Chondrocyte (in vitro differentiated cells): ENCODE measurements at regions not wholly inside any gene's neighbourhood (a gene's known extent, or its start where the extent isn't known, plus 50 kb on each side); places are given as distances from the start of the nearest gene placed in this dataset.

ENCODE experiments used
- DNase-seq: peaks from one replicate; pipeline ENCODE4 v3.0.0; 2021; ENCODE audit warnings: mixed read lengths, low spot score
- H3K27ac Mint-ChIP-seq: one replicate; pipeline ENCODE4 v1.8.0; 2021; ENCODE audit warnings: mild to moderate bottlenecking, moderate library complexity, mixed read lengths; ENCODE audit not compliant: unreplicated experiment
- H3K27me3 Mint-ChIP-seq: 2 replicates; pipeline ENCODE4 v1.8.0; 2021; ENCODE audit warnings: low read depth, mixed read lengths
- H3K36me3 Mint-ChIP-seq: 2 replicates; pipeline ENCODE4 v1.8.0; 2021; ENCODE audit warnings: low read depth, mixed read lengths
- H3K4me1 Mint-ChIP-seq: 2 replicates; pipeline ENCODE4 v1.8.0; 2021; ENCODE audit warnings: low read depth, mild to moderate bottlenecking, mixed read lengths
- H3K4me3 Mint-ChIP-seq: one replicate; pipeline ENCODE4 v1.8.0; 2021; ENCODE audit warnings: mild to moderate bottlenecking, moderate library complexity, mixed read lengths; ENCODE audit not compliant: unreplicated experiment
- H3K9me3 Mint-ChIP-seq: 2 replicates; pipeline ENCODE4 v1.8.0; 2021; ENCODE audit warnings: low read depth, mixed read lengths
- CTCF ChIP-seq: fragments of 200-600 bp; sonication (generic); IDR thresholded peaks from 2 replicates; pipeline ENCODE4 v1.5.0; 2021; ENCODE audit warnings: antibody characterized with exemption, mild to moderate bottlenecking, moderate library complexity

- Mint-ChIP-seq H3K4me1 (peaks cover 72% of the 10 kb centered on the region), H3K27ac (peak overlapping the region; percentile 94), H3K4me3 (no peak overlapping the region), H3K9me3 (no peaks in the 10 kb centered on the region), H3K36me3 (no peaks in the 10 kb centered on the region), H3K27me3 (no peaks in the 10 kb centered on the region)
- TF ChIP-seq CTCF, result peak; percentile 4
- DNase-seq, result no peak
These were observed 58.6 kb upstream of the SNX9 start for GRCh38 chr6:157764178-157765068.

GRCh38 chr6:157766901-157767774 is 55.9 kb upstream of the SNX9 start:
- H3K27ac Mint-ChIP-seq, result no peak overlapping the region
- H3K36me3 Mint-ChIP-seq, result no peaks in the 10 kb centered on the region
- no peaks in the 10 kb centered on the region for H3K27me3 Mint-ChIP-seq
- H3K4me3 Mint-ChIP-seq, result no peak overlapping the region
- H3K4me1 Mint-ChIP-seq, result peaks cover 65% of the 10 kb centered on the region
- no peaks in the 10 kb centered on the region for H3K9me3 Mint-ChIP-seq
- no peak for TF ChIP-seq CTCF
- no peak for DNase-seq

GRCh38 chr6:157767775-157768156 is 55.3 kb upstream of the SNX9 start:
- Mint-ChIP-seq H3K27ac (no peak overlapping the region), H3K4me1 (peaks cover 59% of the 10 kb centered on the region), H3K9me3 (no peaks in the 10 kb centered on the region), H3K36me3 (no peaks in the 10 kb centered on the region), H3K27me3 (no peaks in the 10 kb centered on the region), H3K4me3 (no peak overlapping the region)
- no peak for DNase-seq
- no peak for TF ChIP-seq CTCF

GRCh38 chr6:157768304-157768703 is 54.7 kb upstream of the SNX9 start:
- no peaks in the 10 kb centered on the region for H3K9me3 Mint-ChIP-seq
- no peaks in the 10 kb centered on the region for H3K36me3 Mint-ChIP-seq
- no peaks in the 10 kb centered on the region for H3K27me3 Mint-ChIP-seq
- H3K4me3 Mint-ChIP-seq, result no peak overlapping the region
- TF ChIP-seq CTCF, result no peak
- H3K4me1 Mint-ChIP-seq, result peaks cover 54% of the 10 kb centered on the region
- no peak overlapping the region for H3K27ac Mint-ChIP-seq
- no peak for DNase-seq

- Mint-ChIP-seq H3K4me1 (peaks cover 52% of the 10 kb centered on the region), H3K4me3 (no peak overlapping the region), H3K27me3 (peaks cover 4% of the 10 kb centered on the region), H3K27ac (no peak overlapping the region), H3K36me3 (no peaks in the 10 kb centered on the region), H3K9me3 (no peaks in the 10 kb centered on the region)
- DNase-seq, result no peak
- no peak for TF ChIP-seq CTCF
These were observed 54.0 kb upstream of the SNX9 start for GRCh38 chr6:157768863-157769551.
